GM21576 (cell line): ENCODE measurements at regions not wholly inside any gene's neighbourhood (a gene's known extent, or its start where the extent isn't known, plus 50 kb on each side); places are given as distances from the start of the nearest gene placed in this dataset.

Experiments used
- ATAC-seq: cut with Tn5 transposase; IDR thresholded peaks from one replicate; pipeline ENCODE4 v1.9.1; 2021; ENCODE audit warnings: mild to moderate bottlenecking, moderate library complexity; ENCODE audit not compliant: unreplicated experiment

GRCh38 chr2:126358122-126358521 is 297.8 kb upstream of the GYPC start:
- no peak for ATAC-seq

GRCh38 chr2:126359494-126359893 is 296.5 kb upstream of the GYPC start:
- peak; percentile 67 for ATAC-seq

GRCh38 chr2:126367361-126367760 is 288.6 kb upstream of the GYPC start:
- ATAC-seq, result no peak

GRCh38 chr2:126368758-126369157 is 287.2 kb upstream of the GYPC start:
- no peak for ATAC-seq

GRCh38 chr2:126370201-126370600 is 285.8 kb upstream of the GYPC start:
- no peak for ATAC-seq

GRCh38 chr2:126372406-126372805 is 283.6 kb upstream of the GYPC start:
- ATAC-seq, result no peak

- no peak for ATAC-seq
Observed at GRCh38 chr2:126378176-126378575, 277.8 kb upstream of the GYPC start.

- no peak for ATAC-seq
Observed at GRCh38 chr2:126381091-126381490, 274.9 kb upstream of the GYPC start.

GRCh38 chr2:126382998-126383397 is 273.0 kb upstream of the GYPC start:
- ATAC-seq, result no peak

GRCh38 chr2:126383800-126384199 is 272.2 kb upstream of the GYPC start:
- ATAC-seq, result no peak

GRCh38 chr2:126385441-126385840 is 270.5 kb upstream of the GYPC start:
- ATAC-seq, result no peak

- ATAC-seq, result no peak
Observed at GRCh38 chr2:126385983-126386382, 270.0 kb upstream of the GYPC start.

GRCh38 chr2:126389446-126389845 is 266.5 kb upstream of the GYPC start:
- ATAC-seq, result no peak

GRCh38 chr2:126392889-126393288 is 263.1 kb upstream of the GYPC start:
- no peak for ATAC-seq

GRCh38 chr2:126399001-126399400 is 257.0 kb upstream of the GYPC start:
- no peak for ATAC-seq

GRCh38 chr2:126403039-126403628 is 252.8 kb upstream of the GYPC start:
- no peak for ATAC-seq

GRCh38 chr2:126406267-126406666 is 249.7 kb upstream of the GYPC start:
- ATAC-seq, result no peak

- no peak for ATAC-seq
Observed at GRCh38 chr2:126408671-126409070, 247.3 kb upstream of the GYPC start.

- ATAC-seq, result no peak
Observed at GRCh38 chr2:126409850-126410249, 246.1 kb upstream of the GYPC start.

- peak; percentile 64 for ATAC-seq
Observed at GRCh38 chr2:126413079-126413478, 242.9 kb upstream of the GYPC start.

- no peak for ATAC-seq
Observed at GRCh38 chr2:126419403-126419802, 236.6 kb upstream of the GYPC start.

- no peak for ATAC-seq
Observed at GRCh38 chr2:126425943-126426342, 230.0 kb upstream of the GYPC start.

- ATAC-seq, result no peak
Observed at GRCh38 chr2:126429103-126429502, 226.9 kb upstream of the GYPC start.
